ENCODE measurements at regions not wholly inside any gene's neighbourhood (a gene's known extent, or its start where the extent isn't known, plus 50 kb on each side); places are given as distances from the start of the nearest gene placed in this dataset.

DNA sequence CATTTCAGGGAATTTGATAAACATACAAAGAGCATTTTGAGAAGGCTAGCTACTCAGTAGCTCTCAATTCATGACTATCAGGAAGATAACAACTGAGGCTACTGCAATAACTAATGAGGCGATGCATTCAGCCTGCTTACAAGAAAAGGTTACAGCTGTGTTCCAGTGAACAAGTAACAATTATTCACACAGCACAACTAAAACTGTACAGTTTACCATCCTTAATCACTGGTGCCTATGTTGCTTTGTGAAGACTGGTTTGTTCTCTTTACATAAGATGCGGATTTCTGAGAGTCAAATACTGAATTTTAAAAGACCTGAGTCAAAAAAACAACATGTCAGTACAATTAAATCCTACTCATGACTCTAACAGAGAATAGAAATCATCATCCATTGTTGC is 526.3 kb downstream of the OTOL1 start:
- DNase-seq (ENCODE audit: extremely low spot score, unreplicated experiment): no peak
- Mint-ChIP-seq H3K36me3 (no peaks in the 10 kb centered on the region), H3K4me3 (no peak overlapping the region), H3K27ac (no peak overlapping the region), H3K9me3 (no peaks in the 10 kb centered on the region), H3K4me1 (ENCODE audit: unreplicated experiment) (peaks cover 4% of the 10 kb centered on the region), H3K27me3 (no peaks in the 10 kb centered on the region)
- TF ChIP-seq, protein P1, sequence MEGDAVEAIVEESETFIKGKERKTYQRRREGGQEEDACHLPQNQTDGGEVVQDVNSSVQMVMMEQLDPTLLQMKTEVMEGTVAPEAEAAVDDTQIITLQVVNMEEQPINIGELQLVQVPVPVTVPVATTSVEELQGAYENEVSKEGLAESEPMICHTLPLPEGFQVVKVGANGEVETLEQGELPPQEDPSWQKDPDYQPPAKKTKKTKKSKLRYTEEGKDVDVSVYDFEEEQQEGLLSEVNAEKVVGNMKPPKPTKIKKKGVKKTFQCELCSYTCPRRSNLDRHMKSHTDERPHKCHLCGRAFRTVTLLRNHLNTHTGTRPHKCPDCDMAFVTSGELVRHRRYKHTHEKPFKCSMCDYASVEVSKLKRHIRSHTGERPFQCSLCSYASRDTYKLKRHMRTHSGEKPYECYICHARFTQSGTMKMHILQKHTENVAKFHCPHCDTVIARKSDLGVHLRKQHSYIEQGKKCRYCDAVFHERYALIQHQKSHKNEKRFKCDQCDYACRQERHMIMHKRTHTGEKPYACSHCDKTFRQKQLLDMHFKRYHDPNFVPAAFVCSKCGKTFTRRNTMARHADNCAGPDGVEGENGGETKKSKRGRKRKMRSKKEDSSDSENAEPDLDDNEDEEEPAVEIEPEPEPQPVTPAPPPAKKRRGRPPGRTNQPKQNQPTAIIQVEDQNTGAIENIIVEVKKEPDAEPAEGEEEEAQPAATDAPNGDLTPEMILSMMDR (conservative IDR thresholded peaks at IDR 0.05): no peak

DNA sequence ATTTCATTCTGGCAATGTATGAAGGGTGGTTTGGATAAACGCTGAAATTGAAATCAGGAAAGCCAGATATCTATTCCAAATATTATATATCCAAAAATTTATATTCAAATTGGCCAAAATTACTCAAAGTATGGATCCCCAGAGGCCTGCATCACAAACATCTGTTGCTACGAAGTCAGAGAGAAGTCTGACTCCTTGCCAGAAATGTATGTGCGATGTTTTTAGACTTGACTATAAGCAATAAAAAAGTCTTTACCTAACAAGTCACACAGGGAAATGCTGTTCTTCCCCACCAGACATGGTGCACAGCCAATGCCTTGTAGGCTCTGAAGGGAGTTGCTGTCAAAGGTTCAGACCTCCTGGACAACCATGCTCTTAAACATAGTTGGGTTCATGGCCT is 533.1 kb downstream of the OTOL1 start:
- Mint-ChIP-seq H3K27me3 (no peaks in the 10 kb centered on the region), H3K4me1 (ENCODE audit: unreplicated experiment) (no peaks in the 10 kb centered on the region), H3K36me3 (no peaks in the 10 kb centered on the region), H3K4me3 (no peak overlapping the region), H3K27ac (no peak overlapping the region), H3K9me3 (no peaks in the 10 kb centered on the region)
- TF ChIP-seq, protein P1 (conservative IDR thresholded peaks at IDR 0.05): no peak
- no peak for DNase-seq (ENCODE audit: extremely low spot score, unreplicated experiment)

DNA sequence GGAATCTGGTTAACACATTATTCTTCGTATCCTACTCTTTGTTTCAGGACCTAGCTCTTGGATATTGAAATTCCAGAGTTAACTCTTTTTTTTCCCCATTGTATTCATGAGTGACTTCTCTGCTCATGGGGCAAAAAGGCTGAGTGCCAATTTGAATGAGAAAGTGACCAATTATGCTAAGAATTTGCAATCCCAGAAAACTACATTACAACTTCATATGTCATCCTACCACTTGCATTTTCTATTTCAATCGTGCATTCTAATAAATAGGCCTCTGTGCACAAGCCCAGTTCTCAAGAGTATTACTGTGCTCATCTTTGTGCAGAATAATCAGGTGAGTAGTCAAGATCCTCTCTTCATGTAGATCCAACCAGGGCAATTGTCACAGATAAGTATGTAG is 537.8 kb downstream of the OTOL1 start:
- H3K27me3 Mint-ChIP-seq: no peaks in the 10 kb centered on the region
- no peaks in the 10 kb centered on the region for H3K9me3 Mint-ChIP-seq
- TF ChIP-seq, protein P1 (conservative IDR thresholded peaks at IDR 0.05): no peak
- no peak overlapping the region for H3K27ac Mint-ChIP-seq
- H3K4me3 Mint-ChIP-seq: no peak overlapping the region
- DNase-seq (ENCODE audit: extremely low spot score, unreplicated experiment): no peak
- no peaks in the 10 kb centered on the region for H3K36me3 Mint-ChIP-seq
- H3K4me1 Mint-ChIP-seq (ENCODE audit: unreplicated experiment): peaks cover 3% of the 10 kb centered on the region

DNA sequence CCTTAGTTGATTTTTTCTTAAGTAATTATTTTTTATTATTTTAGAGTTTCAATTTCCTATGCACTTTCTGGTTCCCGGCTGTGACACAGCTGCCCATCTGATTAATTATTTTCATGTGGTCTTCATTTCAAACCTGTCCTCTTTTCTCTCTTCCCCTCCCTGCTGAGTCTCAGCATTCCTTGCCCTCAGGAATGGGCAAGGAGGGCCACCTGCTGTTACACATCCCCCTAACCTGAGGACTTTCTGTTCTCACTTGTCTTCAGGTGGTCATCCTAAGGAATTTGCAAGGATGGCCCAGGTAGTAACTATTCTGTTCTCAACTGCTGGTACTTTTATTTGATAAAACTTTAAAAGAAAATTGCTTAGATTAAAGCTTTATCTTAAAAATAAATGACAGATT is 545.0 kb downstream of the OTOL1 start:
- Mint-ChIP-seq H3K27ac (no peak overlapping the region), H3K27me3 (no peaks in the 10 kb centered on the region)

DNA sequence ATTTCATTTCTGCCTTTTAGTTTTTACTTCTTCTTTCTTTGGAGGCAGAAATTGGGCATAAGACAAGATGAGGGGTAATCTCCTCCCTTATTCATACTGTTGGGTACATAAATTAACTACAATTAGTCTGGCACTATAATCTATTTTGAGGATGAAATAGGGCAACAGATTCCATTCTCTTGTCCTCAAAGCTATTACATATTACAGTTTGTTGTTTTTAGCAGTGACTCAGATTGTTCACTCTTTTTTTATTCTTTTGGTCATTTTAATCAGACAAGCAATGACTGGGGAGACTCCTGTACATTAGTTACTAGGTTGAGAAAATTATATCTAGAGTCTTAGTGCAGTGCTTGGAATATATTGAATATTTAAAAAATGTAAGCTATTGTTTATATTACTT is 556.0 kb downstream of the OTOL1 start:
- H3K27me3 Mint-ChIP-seq: no peaks in the 10 kb centered on the region
- TF ChIP-seq, protein P1 (conservative IDR thresholded peaks at IDR 0.05): no peak
- DNase-seq (ENCODE audit: extremely low spot score, unreplicated experiment): no peak
- H3K36me3 Mint-ChIP-seq: no peaks in the 10 kb centered on the region
- no peaks in the 10 kb centered on the region for H3K9me3 Mint-ChIP-seq
- no peak overlapping the region for H3K4me3 Mint-ChIP-seq
- H3K4me1 Mint-ChIP-seq (ENCODE audit: unreplicated experiment): no peaks in the 10 kb centered on the region
- no peak overlapping the region for H3K27ac Mint-ChIP-seq

More for the DNA sequence above, 545.0 kb downstream of the OTOL1 start:
- Mint-ChIP-seq H3K9me3 (no peaks in the 10 kb centered on the region), H3K4me3 (no peak overlapping the region), H3K4me1 (ENCODE audit: unreplicated experiment) (peaks cover 7% of the 10 kb centered on the region), H3K36me3 (no peaks in the 10 kb centered on the region)
- DNase-seq (ENCODE audit: extremely low spot score, unreplicated experiment): no peak
- TF ChIP-seq, protein P1 (conservative IDR thresholded peaks at IDR 0.05): no peak

DNA sequence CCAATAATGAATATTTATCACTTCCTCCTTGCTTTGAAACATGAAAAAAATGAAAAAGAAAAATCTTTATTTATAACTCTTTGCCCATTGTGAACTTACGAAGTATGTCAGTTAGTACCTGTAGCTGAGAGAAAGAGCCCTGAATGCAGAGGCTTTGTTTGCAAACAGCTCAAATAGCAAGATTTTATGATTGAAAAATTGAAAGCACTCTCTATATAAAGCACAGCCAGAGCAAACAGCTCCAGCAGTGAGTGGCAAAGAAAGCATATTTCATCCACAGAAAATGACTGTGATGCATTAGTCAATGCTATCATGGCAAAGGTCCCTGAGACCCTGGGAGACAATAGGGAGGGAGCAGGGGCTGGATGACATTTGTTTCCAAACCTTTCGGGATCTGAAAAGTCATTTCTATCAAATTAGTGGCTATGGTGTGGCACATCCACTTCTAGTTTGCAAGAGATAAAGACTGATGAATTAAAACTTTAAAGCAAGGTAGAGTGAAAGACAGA is 576.1 kb downstream of the OTOL1 start:
- no peak for DNase-seq (ENCODE audit: extremely low spot score, unreplicated experiment)
- Mint-ChIP-seq H3K4me1 (ENCODE audit: unreplicated experiment) (no peaks in the 10 kb centered on the region), H3K27me3 (peaks cover 3% of the 10 kb centered on the region), H3K4me3 (no peak overlapping the region), H3K27ac (no peak overlapping the region), H3K9me3 (no peaks in the 10 kb centered on the region), H3K36me3 (no peaks in the 10 kb centered on the region)
- TF ChIP-seq, protein P1 (conservative IDR thresholded peaks at IDR 0.05): no peak

Data from type B pancreatic cell (in vitro differentiated cells).